GM10248 (cell line): ENCODE measurements at regions not wholly inside any gene's neighbourhood (a gene's known extent, or its start where the extent isn't known, plus 50 kb on each side); places are given as distances from the start of the nearest gene placed in this dataset.

Experiments
- CTCF ChIA-PET: fragments of 300-600 bp; sonication (Branson Sonifier 250); formaldehyde crosslinking; extraction: SDS; loops from one replicate; lab custom pipeline; 2021; ENCODE audit warnings: antibody characterized with exemption; lab: Yijun Ruan, JAX
- POLR2A ChIA-PET: fragments of 350-650 bp; sonication (Branson Sonifier 250); formaldehyde crosslinking; extraction: SDS; loops from one replicate; lab custom pipeline; 2020; ENCODE audit warnings: antibody characterized with exemption; lab: Yijun Ruan, JAX
- DNase-seq: peaks from one replicate; pipeline ENCODE4 v3.0.0; 2012; ENCODE audit errors: extremely low spot score
- CTCF ChIP-seq: IDR thresholded peaks from 2 replicates; pipeline ENCODE4 v1.5.1; 2012; ENCODE audit warnings: mild to moderate bottlenecking, low read depth; ENCODE audit errors: extremely low read depth, missing control alignments, control extremely low read depth

GRCh38 chr12:72937486-72937885 is 665.3 kb downstream of the TRHDE start:
- ChIA-PET CTCF (no interaction called here), POLR2A (no interaction called here)
- no peak for DNase-seq
- no peak for TF ChIP-seq CTCF

GRCh38 chr12:72957454-72957853 is 685.3 kb downstream of the TRHDE start:
- ChIA-PET POLR2A (no interaction called here), CTCF (no interaction called here)
- no peak for DNase-seq
- TF ChIP-seq CTCF: no peak

DNA sequence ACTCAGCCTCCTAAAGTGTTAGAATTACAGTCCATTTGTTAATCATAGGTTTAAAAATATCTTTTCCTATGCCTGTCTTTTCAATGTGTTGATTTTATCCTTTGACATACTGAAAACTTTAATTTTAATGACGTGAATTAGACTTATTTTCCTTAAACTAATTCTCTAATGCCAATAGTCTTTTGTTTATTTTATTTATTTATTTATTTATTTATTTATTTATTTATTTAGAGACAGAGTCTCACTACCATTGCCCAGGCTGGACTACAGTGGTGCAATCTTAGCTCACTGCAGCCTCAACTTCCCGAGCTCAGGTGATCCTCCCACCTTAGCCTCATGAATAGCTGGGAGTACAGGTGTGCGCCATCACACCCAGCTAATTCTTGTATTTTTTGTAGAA is 694.5 kb downstream of the TRHDE start:
- no peak for TF ChIP-seq CTCF
- no peak for DNase-seq
- ChIA-PET POLR2A (no interaction called here), CTCF (no interaction called here)

DNA sequence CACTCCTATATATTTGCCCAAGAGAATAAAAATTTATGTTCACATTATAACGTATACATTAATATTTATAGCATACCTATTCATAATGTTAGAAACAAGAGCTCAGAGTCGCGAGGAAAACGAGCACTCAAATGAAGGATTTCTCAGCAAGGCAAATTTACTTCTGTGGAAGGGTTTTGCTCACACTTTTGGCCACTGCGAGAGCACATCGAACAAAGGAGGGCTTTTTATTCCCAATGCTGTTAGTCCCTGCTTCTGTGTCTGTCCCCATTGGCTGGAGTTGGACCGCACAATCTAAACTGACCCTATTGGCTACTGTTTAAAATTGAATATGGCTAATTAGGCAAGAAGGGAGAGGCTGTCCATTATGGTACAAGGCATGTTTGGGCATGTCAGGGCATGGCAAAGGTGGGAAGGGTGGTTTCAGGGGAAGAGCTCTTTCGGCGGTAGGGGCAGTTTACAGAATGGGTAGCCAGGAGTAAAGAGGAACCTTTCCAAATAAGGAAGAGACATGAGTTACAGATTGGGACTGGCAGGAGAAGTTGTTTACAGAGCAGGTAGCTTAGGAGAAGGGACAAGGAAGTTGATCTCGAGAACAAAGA is 702.9 kb downstream of the TRHDE start:
- TF ChIP-seq CTCF: no peak
- POLR2A ChIA-PET: no interaction called here
- CTCF ChIA-PET: no interaction called here
- DNase-seq: no peak

DNA sequence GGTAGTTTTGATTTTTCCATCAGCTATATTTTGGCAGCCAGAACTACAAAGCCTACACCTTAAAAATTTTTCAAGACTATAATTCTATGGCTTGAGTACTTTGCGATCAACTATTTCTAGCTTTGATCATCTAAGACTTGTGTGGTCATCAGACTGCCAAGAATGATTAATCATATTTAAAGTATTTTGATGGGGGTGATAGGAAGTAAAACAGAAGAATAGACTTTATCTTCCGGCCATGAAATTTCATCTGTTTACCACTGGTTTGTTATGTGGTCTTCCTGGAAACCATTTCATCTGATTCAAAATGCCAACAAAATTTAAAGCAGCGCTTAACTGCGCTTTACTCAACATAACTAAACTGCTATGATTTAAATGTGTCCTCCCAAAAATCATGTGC is 706.8 kb downstream of the TRHDE start:
- CTCF ChIA-PET: no interaction called here
- no peak for TF ChIP-seq CTCF
- DNase-seq: no peak
- POLR2A ChIA-PET: no interaction called here

- POLR2A ChIA-PET: no interaction called here
- DNase-seq: no peak
- CTCF ChIA-PET: no interaction called here
- TF ChIP-seq CTCF: no peak
Measured at GRCh38 chr12:72982356-72982755, 710.2 kb downstream of the TRHDE start.
